GM12872 (cell line): ENCODE measurements at regions not wholly inside any gene's neighbourhood (a gene's known extent, or its start where the extent isn't known, plus 50 kb on each side); places are given as distances from the start of the nearest gene placed in this dataset.

Experiments used
- TF ChIP-seq, protein P1 (sequence below): IDR thresholded peaks from 3 replicates; pipeline ENCODE4 v1.5.1; 2011; ENCODE audit warnings: low read depth, mild to moderate bottlenecking, low read length, moderate library complexity; ENCODE audit not compliant: insufficient read depth

DNA sequence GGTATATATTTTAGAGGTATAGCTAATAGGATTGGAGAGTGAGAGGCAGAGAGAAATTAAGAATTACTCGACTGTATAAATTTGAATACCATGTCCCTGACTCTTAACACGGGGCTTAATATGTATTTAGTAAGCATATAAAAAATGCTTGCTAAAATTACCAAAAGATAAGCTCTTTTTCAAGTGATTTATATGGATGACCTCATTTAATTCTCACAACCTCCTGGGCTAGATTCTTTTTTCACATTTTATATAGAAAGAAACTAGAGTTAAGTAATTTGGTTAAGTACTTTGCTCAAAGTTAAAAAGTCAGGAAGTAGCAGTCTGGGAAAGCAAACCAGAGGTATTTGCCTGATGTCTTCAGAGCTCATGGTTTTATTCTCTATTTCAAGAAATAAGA is 963.5 kb upstream of the SOX9 start:
- TF ChIP-seq, protein P1, sequence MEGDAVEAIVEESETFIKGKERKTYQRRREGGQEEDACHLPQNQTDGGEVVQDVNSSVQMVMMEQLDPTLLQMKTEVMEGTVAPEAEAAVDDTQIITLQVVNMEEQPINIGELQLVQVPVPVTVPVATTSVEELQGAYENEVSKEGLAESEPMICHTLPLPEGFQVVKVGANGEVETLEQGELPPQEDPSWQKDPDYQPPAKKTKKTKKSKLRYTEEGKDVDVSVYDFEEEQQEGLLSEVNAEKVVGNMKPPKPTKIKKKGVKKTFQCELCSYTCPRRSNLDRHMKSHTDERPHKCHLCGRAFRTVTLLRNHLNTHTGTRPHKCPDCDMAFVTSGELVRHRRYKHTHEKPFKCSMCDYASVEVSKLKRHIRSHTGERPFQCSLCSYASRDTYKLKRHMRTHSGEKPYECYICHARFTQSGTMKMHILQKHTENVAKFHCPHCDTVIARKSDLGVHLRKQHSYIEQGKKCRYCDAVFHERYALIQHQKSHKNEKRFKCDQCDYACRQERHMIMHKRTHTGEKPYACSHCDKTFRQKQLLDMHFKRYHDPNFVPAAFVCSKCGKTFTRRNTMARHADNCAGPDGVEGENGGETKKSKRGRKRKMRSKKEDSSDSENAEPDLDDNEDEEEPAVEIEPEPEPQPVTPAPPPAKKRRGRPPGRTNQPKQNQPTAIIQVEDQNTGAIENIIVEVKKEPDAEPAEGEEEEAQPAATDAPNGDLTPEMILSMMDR = no peak

DNA sequence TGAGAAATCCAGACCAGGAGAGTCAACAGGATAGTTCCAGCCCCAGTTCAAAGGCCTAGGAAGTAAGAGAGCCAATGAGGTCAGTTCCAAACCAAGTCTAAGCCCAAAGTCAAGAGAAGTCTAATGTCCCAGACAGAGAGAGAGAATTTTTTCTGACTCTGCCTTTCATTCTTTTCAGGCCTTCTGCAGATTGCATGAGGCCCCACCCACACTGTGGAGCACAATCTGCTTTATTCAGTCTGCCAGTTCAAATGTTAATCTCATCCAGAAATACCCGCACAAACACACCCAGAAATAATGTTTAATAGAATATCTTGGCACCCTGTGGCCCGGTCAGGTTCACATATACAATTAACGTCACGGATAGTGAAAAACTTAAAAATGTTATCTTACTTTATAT is 962.4 kb upstream of the SOX9 start:
- TF ChIP-seq, protein P1 = no peak

DNA sequence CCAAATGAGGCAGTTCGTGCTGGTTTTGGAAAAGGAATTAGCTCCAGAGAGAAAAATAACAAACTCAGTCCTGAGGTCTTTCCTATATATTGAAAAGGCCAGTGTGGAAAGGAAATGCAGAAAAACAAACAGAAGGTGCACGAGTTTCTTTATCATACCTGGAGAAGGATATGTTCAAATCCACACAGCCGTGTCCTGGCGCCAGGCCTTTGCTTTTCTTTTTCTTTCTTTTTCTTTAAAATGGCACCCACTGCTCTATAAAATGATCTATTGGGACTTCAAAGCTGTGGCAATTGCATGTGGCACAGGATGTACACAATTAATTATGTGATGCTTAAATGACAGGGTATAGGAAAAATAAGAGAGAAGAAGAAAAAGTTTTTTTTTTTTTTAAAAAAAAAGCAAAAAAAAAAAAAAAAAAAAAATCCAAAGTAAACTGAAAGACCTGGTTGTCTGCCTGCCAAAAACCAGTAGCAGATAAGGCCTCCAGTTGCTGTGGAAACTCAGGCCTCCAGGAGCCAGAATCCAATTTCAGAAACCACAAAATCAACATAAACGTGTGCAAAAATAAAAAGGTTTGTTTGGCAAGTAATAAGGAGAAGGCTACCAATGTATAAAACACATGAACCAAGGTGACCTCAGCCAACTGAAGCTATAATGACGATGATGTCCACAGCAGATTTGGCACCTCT is 957.6 kb upstream of the SOX9 start:
- TF ChIP-seq, protein P1 = no peak

DNA sequence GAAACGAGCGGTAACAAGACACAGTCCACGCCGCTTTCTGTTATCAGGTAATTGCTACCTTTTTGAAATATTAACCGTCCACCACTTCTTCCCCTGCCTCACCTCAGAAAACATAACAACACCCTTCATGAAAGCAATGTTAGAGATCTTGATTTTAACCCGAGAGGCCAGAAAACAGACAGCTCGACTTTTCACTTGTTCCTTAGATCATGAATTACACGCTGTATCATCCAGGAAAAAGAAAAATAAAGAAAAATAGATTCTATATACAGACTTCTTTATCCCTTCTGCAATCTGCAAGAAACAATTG is 957.1 kb upstream of the SOX9 start:
- TF ChIP-seq, protein P1 = no peak

DNA sequence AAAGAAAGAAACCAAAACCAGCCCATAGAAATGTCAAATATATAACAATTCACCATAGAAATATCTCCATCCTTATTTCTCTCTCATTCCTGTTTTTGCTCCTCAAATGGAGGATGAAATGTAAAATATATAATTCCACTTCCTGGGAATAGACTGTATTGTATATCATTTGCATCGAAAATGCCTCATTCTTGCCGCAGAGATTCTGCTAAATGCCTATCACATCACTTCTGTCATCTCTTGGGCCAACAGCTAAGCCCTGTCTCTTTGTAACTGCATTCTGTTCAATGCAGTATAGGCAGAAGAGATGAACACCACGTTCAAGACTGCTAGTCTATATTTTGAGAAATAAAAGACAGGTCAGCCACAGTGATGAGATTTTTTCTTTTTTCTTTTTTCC is 956.3 kb upstream of the SOX9 start:
- TF ChIP-seq, protein P1 = no peak

DNA sequence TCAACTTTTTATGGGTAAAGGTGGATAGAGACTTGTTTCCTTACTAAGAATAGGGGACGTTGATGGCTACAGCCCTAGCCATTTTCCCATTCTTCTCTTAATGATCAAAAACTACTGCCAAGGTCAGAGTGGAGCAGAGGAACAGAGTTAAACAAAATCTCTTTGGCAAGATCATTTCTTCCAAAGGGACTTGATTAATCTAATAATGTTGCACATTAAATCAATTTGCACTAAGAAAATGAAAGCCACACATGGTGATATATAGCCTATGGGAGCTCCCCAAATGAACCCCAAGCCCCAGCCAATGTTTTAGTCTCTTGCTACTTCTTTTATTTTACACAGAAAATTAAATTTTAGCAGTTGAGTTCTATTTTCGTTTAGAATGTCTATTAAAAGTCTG is 954.5 kb upstream of the SOX9 start:
- TF ChIP-seq, protein P1 = no peak

DNA sequence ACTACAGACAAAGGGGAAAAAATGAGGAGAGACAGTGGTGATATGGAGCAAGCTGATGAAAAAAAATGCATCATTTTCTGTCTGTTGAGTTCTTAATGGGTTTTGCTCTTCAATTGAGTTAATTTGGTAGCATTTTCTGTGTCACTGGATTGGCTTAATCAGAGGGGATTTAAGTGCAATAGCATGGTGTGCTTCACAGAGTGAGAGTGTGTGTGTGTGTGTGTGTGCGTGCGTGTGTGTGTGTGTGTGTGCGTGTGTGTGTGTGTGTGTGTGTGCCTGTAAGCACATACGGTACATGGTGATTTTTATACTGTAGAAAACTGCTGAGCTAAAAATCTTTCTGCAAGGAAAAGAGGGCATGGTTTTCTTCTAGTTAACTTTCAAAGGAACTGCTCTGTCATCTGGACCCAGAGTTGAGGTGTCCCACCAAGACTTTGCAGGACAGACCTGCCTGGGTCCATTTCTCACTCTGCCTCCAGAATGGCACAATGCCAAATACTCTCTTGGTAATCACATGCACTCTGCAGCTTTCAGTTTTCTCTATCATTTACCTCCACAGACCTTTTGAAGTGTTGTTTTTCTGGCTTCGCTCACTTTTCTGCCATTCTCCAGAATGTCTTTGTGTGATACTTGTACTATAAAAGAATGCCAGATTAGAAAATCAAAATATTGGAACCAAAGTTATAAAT is 952.6 kb upstream of the SOX9 start:
- TF ChIP-seq, protein P1 = no peak
